HCT116 (cell line): ENCODE measurements at regions not wholly inside any gene's neighbourhood (a gene's known extent, or its start where the extent isn't known, plus 50 kb on each side); places are given as distances from the start of the nearest gene placed in this dataset.

Experiments
- ATF3 ChIP-seq: IDR thresholded peaks from 2 replicates; pipeline ENCODE4 v1.6.1; 2012
- CTCF ChIP-seq, 3 experiments: fragments of 200-600 bp in 1 of 3; sonication (generic) in 1 of 3; IDR thresholded peaks in 2 of 3; conservative IDR thresholded peaks in 1 of 3; 2 replicates each; pipeline ENCODE4 v1.5.1; 2012 to 2017; ENCODE audit warnings: low read depth in 2 of 3, low read length in 2 of 3, antibody characterized with exemption in 1 of 3, borderline replicate concordance in 1 of 3, control low read depth in 1 of 3, mild to moderate bottlenecking in 1 of 3, mixed read lengths in 1 of 3, mixed run types in 1 of 3, moderate library complexity in 1 of 3; ENCODE audit not compliant: insufficient read depth in 1 of 3
- ELF1 ChIP-seq: IDR thresholded peaks from 2 replicates; pipeline ENCODE4 v1.6.1; 2012; ENCODE audit warnings: low read depth, borderline replicate concordance
- EZH2phosphoT487 ChIP-seq: fragments of 200-600 bp; IDR thresholded peaks from 2 replicates; pipeline ENCODE4 v1.6.1; 2018; ENCODE audit warnings: antibody characterized with exemption, borderline replicate concordance
- POLR2A ChIP-seq: IDR thresholded peaks from 2 replicates; pipeline ENCODE4 v1.7.0; 2011; ENCODE audit warnings: borderline replicate concordance; ENCODE audit not compliant: insufficient read depth, insufficient read length; ENCODE audit errors: extremely low read depth
- POLR2AphosphoS5 ChIP-seq: IDR thresholded peaks from 2 replicates; pipeline ENCODE4 v1.6.1; 2011; ENCODE audit warnings: mild to moderate bottlenecking, low read depth, low read length, moderate library complexity

GRCh38 chr9:91087462-91087759 is 274.3 kb downstream of the AUH start:
- no peak for TF ChIP-seq CTCF (IDR thresholded peaks at IDR 0.05 in 2 of 3, conservative IDR thresholded peaks at IDR 0.05 in 1 of 3; ENCODE audit: borderline replicate concordance in 1 of 3, insufficient read depth in 1 of 3, low read depth in 2 of 3, low read length in 2 of 3)
- TF ChIP-seq POLR2AphosphoS5, result no peak
- TF ChIP-seq ELF1, result no peak
- TF ChIP-seq ATF3, result no peak
- TF ChIP-seq EZH2phosphoT487, result no peak
- no peak for TF ChIP-seq POLR2A
